PC-3 (cell line): ENCODE measurements at regions not wholly inside any gene's neighbourhood (a gene's known extent, or its start where the extent isn't known, plus 50 kb on each side); places are given as distances from the start of the nearest gene placed in this dataset.

Experiments used
- CTCF ChIP-seq: fragments of 300-600 bp; sonication (generic); conservative IDR thresholded peaks from 2 replicates; pipeline ENCODE4 v1.5.1; 2017; ENCODE audit warnings: antibody characterized with exemption, low read depth, mild to moderate bottlenecking, low read length
- EZH2 ChIP-seq: fragments of 300-600 bp; sonication (generic); IDR thresholded peaks from one replicate; pipeline ENCODE4 v1.6.1; 2017; ENCODE audit warnings: antibody characterized with exemption, mild to moderate bottlenecking, low read length; ENCODE audit not compliant: unreplicated experiment

- TF ChIP-seq CTCF (no peak), EZH2 (no peak)
Observed at GRCh38 chr2:172358691-172359556, 68.5 kb upstream of the ITGA6 start.
